ENCODE measurements at regions not wholly inside any gene's neighbourhood (a gene's known extent, or its start where the extent isn't known, plus 50 kb on each side); places are given as distances from the start of the nearest gene placed in this dataset.

DNA sequence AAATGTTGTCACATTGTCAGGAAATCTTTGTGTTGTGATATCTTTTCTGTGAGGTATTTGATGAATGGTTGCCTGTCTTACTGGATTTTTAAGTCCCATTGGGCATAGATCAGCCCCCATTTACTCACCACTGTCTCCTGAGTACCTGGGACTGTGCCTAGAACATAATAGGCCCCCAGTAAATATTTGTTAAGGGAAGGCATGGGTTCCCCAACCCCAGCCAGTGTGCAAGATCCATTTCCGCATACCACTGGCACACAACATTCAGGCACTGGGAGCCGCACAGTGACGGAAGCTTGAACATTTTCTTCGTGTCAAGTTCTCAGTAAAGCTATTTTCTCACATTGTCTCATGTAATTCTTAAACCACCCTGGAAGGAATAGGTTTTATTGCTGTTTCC, 72.2 kb downstream of the UNC5CL start:
- CTCF ChIA-PET (ENCODE audit: low intra/inter-chr PET ratio), result no interaction called here
- ATAC-seq, result no peak

More for the DNA sequence above, 72.2 kb downstream of the UNC5CL start:
- DNase-seq (ENCODE audit: extremely low read depth in 1 of 4, low spot score in 3 of 4) (no peak), FAIRE-seq (no peak)
- POLR2A ChIA-PET, result no interaction called here
- no peaks in the 10 kb centered on the region for H3K9me3 ChIP-seq (replicated peaks; ENCODE audit: control insufficient read depth, insufficient read depth, low read depth, low read length)
- no peak overlapping the region for H3K9ac ChIP-seq (ENCODE audit: insufficient read depth in 1 of 2, low read depth in 2 of 2, low read length in 2 of 2)
- no peak overlapping the region for H3K27ac ChIP-seq (ENCODE audit: extremely low read depth, low read depth, low read length)
- H3K4me3 ChIP-seq, result no peak overlapping the region
- H2AFZ ChIP-seq (ENCODE audit: low read depth, low read length), result no peak overlapping the region
- WGBS (ENCODE audit: insufficient coverage, low coverage, missing lambda C conversion rate), result 19% methylated on average over 4 of the region's 4 CpGs
- no peaks in the 10 kb centered on the region for H3K36me3 ChIP-seq (ENCODE audit: control insufficient read depth, insufficient read depth, low read length)
- TF ChIP-seq RBFOX2 (IDR thresholded peaks at IDR 0.05; ENCODE audit: low read depth, low read length) (no peak), CXXC5 (CRISPR knock-in tag; IDR thresholded peaks at IDR 0.05) (no peak), ZKSCAN8 (CRISPR knock-in tag; IDR thresholded peaks at IDR 0.05) (no peak), BRD9 (IDR thresholded peaks at IDR 0.05; ENCODE audit: low read depth, partially characterized antibody) (no peak), SMARCC2 (IDR thresholded peaks at IDR 0.05; ENCODE audit: low read depth) (no peak)
- TF ChIP-seq, protein P1, sequence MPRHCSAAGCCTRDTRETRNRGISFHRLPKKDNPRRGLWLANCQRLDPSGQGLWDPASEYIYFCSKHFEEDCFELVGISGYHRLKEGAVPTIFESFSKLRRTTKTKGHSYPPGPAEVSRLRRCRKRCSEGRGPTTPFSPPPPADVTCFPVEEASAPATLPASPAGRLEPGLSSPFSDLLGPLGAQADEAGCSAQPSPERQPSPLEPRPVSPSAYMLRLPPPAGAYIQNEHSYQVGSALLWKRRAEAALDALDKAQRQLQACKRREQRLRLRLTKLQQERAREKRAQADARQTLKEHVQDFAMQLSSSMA (CRISPR knock-in tag; IDR thresholded peaks at IDR 0.05), result no peak
- TF ChIP-seq, protein P2, sequence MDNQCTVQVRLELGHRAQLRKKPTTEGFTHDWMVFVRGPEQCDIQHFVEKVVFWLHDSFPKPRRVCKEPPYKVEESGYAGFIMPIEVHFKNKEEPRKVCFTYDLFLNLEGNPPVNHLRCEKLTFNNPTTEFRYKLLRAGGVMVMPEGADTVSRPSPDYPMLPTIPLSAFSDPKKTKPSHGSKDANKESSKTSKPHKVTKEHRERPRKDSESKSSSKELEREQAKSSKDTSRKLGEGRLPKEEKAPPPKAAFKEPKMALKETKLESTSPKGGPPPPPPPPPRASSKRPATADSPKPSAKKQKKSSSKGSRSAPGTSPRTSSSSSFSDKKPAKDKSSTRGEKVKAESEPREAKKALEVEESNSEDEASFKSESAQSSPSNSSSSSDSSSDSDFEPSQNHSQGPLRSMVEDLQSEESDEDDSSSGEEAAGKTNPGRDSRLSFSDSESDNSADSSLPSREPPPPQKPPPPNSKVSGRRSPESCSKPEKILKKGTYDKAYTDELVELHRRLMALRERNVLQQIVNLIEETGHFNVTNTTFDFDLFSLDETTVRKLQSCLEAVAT (IDR thresholded peaks at IDR 0.05), result no peak
- TF ChIP-seq, protein P3, sequence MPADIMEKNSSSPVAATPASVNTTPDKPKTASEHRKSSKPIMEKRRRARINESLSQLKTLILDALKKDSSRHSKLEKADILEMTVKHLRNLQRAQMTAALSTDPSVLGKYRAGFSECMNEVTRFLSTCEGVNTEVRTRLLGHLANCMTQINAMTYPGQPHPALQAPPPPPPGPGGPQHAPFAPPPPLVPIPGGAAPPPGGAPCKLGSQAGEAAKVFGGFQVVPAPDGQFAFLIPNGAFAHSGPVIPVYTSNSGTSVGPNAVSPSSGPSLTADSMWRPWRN (IDR thresholded peaks at IDR 0.05; ENCODE audit: low read depth), result no peak
- no peaks in the 10 kb centered on the region for H4K20me1 ChIP-seq (replicated peaks; ENCODE audit: control insufficient read depth, insufficient read depth, low read length)
- H3K4me1 ChIP-seq (replicated peaks in 1 of 2; ENCODE audit: control insufficient read depth in 2 of 2, insufficient read depth in 2 of 2, low read length in 2 of 2), result no peaks in the 10 kb centered on the region
- in situ Hi-C loops (cut with MboI), result no loop called here
- BruUV-seq (replicated peaks), result no TSS peak
- H3K4me2 ChIP-seq (ENCODE audit: insufficient read depth, low read length), result no peak overlapping the region
- intact Hi-C loops (cut with micrococcal nuclease), result no loop called here
- no peaks in the 10 kb centered on the region for H3K9me1 ChIP-seq (ENCODE audit: control insufficient read depth, insufficient read depth, low read length)
- H3K79me2 ChIP-seq (ENCODE audit: control insufficient read depth, insufficient read depth, low read length), result no peaks in the 10 kb centered on the region
- peaks cover 0 to 8% of the 10 kb centered on the region in 2 experiments; a peak in 1 of 5 replicates for H3K27me3 ChIP-seq (ENCODE audit: control insufficient read depth in 2 of 2, insufficient read depth in 2 of 2, low read length in 2 of 2)
